ENCODE measurements at regions not wholly inside any gene's neighbourhood (a gene's known extent, or its start where the extent isn't known, plus 50 kb on each side); places are given as distances from the start of the nearest gene placed in this dataset.
"Not testable (repeated sequence)": the region's sequence is repeated elsewhere in the genome, so short reads cannot be mapped to it uniquely, and the experiment has no call there.

- no peak for DNase-seq (ENCODE audit: low read depth)
These were observed 464.0 kb downstream of the FBXO15 start for GRCh38 chr18:73683409-73684238.

- DNase-seq (ENCODE audit: low read depth), result no peak
These were observed 465.7 kb downstream of the FBXO15 start for GRCh38 chr18:73681912-73682311.

- DNase-seq (ENCODE audit: low read depth), result no peak
These were observed 466.2 kb downstream of the FBXO15 start for GRCh38 chr18:73681398-73681797.

- DNase-seq (ENCODE audit: low read depth), result no peak
These were observed 467.5 kb downstream of the FBXO15 start for GRCh38 chr18:73679941-73680712.

GRCh38 chr18:73677450-73677849 lies 470.2 kb downstream of the FBXO15 start:
- no peak for DNase-seq (ENCODE audit: low read depth)

- no peak for DNase-seq (ENCODE audit: low read depth)
These were observed 473.3 kb downstream of the FBXO15 start for GRCh38 chr18:73674125-73674865.

GRCh38 chr18:73671480-73671879 lies 476.2 kb downstream of the FBXO15 start:
- not testable (repeated sequence) for DNase-seq (ENCODE audit: low read depth)

- DNase-seq (ENCODE audit: low read depth), result no peak
These were observed 477.1 kb downstream of the FBXO15 start for GRCh38 chr18:73670524-73670923.

- no peak for DNase-seq (ENCODE audit: low read depth)
These were observed 477.6 kb downstream of the FBXO15 start for GRCh38 chr18:73670039-73670438.

- no peak for DNase-seq (ENCODE audit: low read depth)
These were observed 478.3 kb downstream of the FBXO15 start for GRCh38 chr18:73669297-73669696.

GRCh38 chr18:73668051-73668450 lies 479.6 kb downstream of the FBXO15 start:
- DNase-seq (ENCODE audit: low read depth), result no peak

GRCh38 chr18:73666772-73667171 lies 480.9 kb downstream of the FBXO15 start:
- no peak for DNase-seq (ENCODE audit: low read depth)

- no peak for DNase-seq (ENCODE audit: low read depth)
These were observed 482.7 kb downstream of the FBXO15 start for GRCh38 chr18:73664896-73665295.

GRCh38 chr18:73663581-73663980 lies 484.1 kb downstream of the FBXO15 start:
- no peak for DNase-seq (ENCODE audit: low read depth)

GRCh38 chr18:73662421-73662820 lies 485.2 kb downstream of the FBXO15 start:
- DNase-seq (ENCODE audit: low read depth), result no peak

- DNase-seq (ENCODE audit: low read depth), result no peak
These were observed 486.4 kb downstream of the FBXO15 start for GRCh38 chr18:73660931-73661856.

GRCh38 chr18:73656691-73657090 lies 490.9 kb downstream of the FBXO15 start:
- no peak for DNase-seq (ENCODE audit: low read depth)

- no peak for DNase-seq (ENCODE audit: low read depth)
These were observed 493.8 kb downstream of the FBXO15 start for GRCh38 chr18:73653827-73654226.

- no peak for DNase-seq (ENCODE audit: low read depth)
These were observed 494.4 kb downstream of the FBXO15 start for GRCh38 chr18:73653251-73653650.

- DNase-seq (ENCODE audit: low read depth), result no peak
These were observed 500.2 kb downstream of the FBXO15 start for GRCh38 chr18:73647391-73647790.

- no peak for DNase-seq (ENCODE audit: low read depth)
These were observed 500.9 kb downstream of the FBXO15 start for GRCh38 chr18:73646772-73647171.

Measured in LHCN-M2 (cell line).